Endothelial cell of umbilical vein (primary cell): ENCODE measurements at regions not wholly inside any gene's neighbourhood (a gene's known extent, or its start where the extent isn't known, plus 50 kb on each side); places are given as distances from the start of the nearest gene placed in this dataset.

Experiments
- BruUV-seq: library from RNA; stranded (reverse); fragments of 400-500 nt; replicated peaks from 2 replicates; lab custom pipeline; 2021; lab: Mats Ljungman, UMichigan
- CTCF ChIA-PET: fragments of 300-600, 350-600 bp; sonication (Branson Sonifier 250); formaldehyde crosslinking; loops from one replicate; lab custom pipeline; 2021; ENCODE audit warnings: antibody characterized with exemption, inconsistent platforms; lab: Charles Lee
- POLR2A ChIA-PET: fragments of 300-600, 350-600 bp; sonication (Branson Sonifier 250); formaldehyde crosslinking; loops from one replicate; lab custom pipeline; 2021; ENCODE audit warnings: antibody characterized with exemption, inconsistent platforms; lab: Charles Lee
- DNase-seq: peaks from one replicate; pipeline ENCODE4 v3.0.0-alpha.2; 2011; ENCODE audit warnings: low read depth, low spot score
- FAIRE-seq: peaks from 2 replicates; lab custom pipeline; 2011; peaks lifted over from hg19 to GRCh38; lab: Jason Lieb, UNC
- H2AFZ ChIP-seq: 2 replicates; pipeline ENCODE4 v1.6.0; 2012; ENCODE audit warnings: low read depth, low read length, control low read depth, inconsistent platforms
- H3K27ac ChIP-seq: 2 replicates; pipeline ENCODE4 v1.5.1; 2011; ENCODE audit warnings: low read depth, mild to moderate bottlenecking, control low read depth, low read length, moderate library complexity; ENCODE audit not compliant: insufficient read depth
- H3K27me3 ChIP-seq, 2 experiments: 2 replicates each; pipeline versions ENCODE4 v1.6.0 to v1.6.1; 2011; ENCODE audit warnings: low read length in 2 of 2, mixed read lengths in 1 of 2; ENCODE audit not compliant: control insufficient read depth in 2 of 2, insufficient read depth in 2 of 2
- H3K36me3 ChIP-seq, 2 experiments: 2 replicates in 1 of 2; 3 replicates in 1 of 2; pipeline ENCODE4 v1.5.1; 2011; ENCODE audit warnings: low read length in 2 of 2, mild to moderate bottlenecking in 1 of 2, moderate library complexity in 1 of 2; ENCODE audit not compliant: control insufficient read depth in 2 of 2, insufficient read depth in 2 of 2; ENCODE audit errors: extremely low read depth in 1 of 2
- H3K4me1 ChIP-seq: 3 replicates; pipeline ENCODE4 v1.5.1; 2011; ENCODE audit warnings: mild to moderate bottlenecking, low read length; ENCODE audit not compliant: control insufficient read depth, insufficient read depth; ENCODE audit errors: extremely low read depth
- H3K4me2 ChIP-seq: 2 replicates; pipeline ENCODE4 v1.6.1; 2011; ENCODE audit warnings: low read length, control low read depth, mixed read lengths; ENCODE audit not compliant: insufficient read depth
- H3K4me3 ChIP-seq, 3 experiments: fragments of 200-600 bp in 1 of 3; sonication (generic), shearing (Covaris generic) in 1 of 3; replicated peaks in 1 of 3; 2 replicates each; pipeline ENCODE4 v1.5.1; 2011 to 2016; ENCODE audit warnings: control low read depth in 3 of 3, low read length in 3 of 3, mild to moderate bottlenecking in 2 of 3, inconsistent platforms in 1 of 3, low read depth in 1 of 3, moderate library complexity in 1 of 3; ENCODE audit not compliant: insufficient read depth in 1 of 3
- H3K79me2 ChIP-seq: 2 replicates; pipeline ENCODE4 v1.6.0; 2012; ENCODE audit warnings: low read length, inconsistent platforms; ENCODE audit not compliant: control insufficient read depth, insufficient read depth
- H3K9ac ChIP-seq: replicated peaks from 2 replicates; pipeline ENCODE3; 2011; ENCODE audit warnings: low read length, control low read depth; ENCODE audit not compliant: insufficient read depth; ENCODE audit errors: extremely low read depth
- H3K9me1 ChIP-seq: replicated peaks from 3 replicates; pipeline ENCODE4 v1.6.0; 2011; ENCODE audit warnings: mild to moderate bottlenecking, low read length; ENCODE audit not compliant: control insufficient read depth, insufficient read depth; ENCODE audit errors: extremely low read depth
- H3K9me3 ChIP-seq: replicated peaks from 2 replicates; pipeline ENCODE4 v1.5.1; 2012; ENCODE audit warnings: low read length, inconsistent platforms; ENCODE audit not compliant: control insufficient read depth, insufficient read depth
- H4K20me1 ChIP-seq: replicated peaks from 2 replicates; pipeline ENCODE3; 2011; ENCODE audit warnings: mild to moderate bottlenecking, low read length; ENCODE audit not compliant: control insufficient read depth, insufficient read depth; ENCODE audit errors: extremely low read depth
- CTCF ChIP-seq, 2 donors: IDR thresholded peaks; 1 replicate in 1 of 2; 2 replicates in 1 of 2; pipeline ENCODE4 v1.5.1; 2011; ENCODE audit warnings: low read length in 2 of 2, mild to moderate bottlenecking in 2 of 2, moderate library complexity in 2 of 2, control low read depth in 1 of 2, inconsistent platforms in 1 of 2, low read depth in 1 of 2; ENCODE audit not compliant: insufficient read depth in 1 of 2; ENCODE audit errors: extremely low read depth in 1 of 2
- EZH2 ChIP-seq: IDR thresholded peaks from 2 replicates; pipeline ENCODE4 v1.6.1; 2012; ENCODE audit warnings: borderline replicate concordance, low read depth, mild to moderate bottlenecking, moderate library complexity, low read length, inconsistent platforms; ENCODE audit not compliant: severe bottlenecking
- FOS ChIP-seq: IDR thresholded peaks from 2 replicates; pipeline ENCODE4 v1.6.1; 2011; ENCODE audit warnings: mild to moderate bottlenecking, low read length, moderate library complexity, borderline replicate concordance; ENCODE audit not compliant: insufficient read depth
- GATA2 ChIP-seq: IDR thresholded peaks from 2 replicates; pipeline ENCODE4 v1.7.0; 2011; ENCODE audit warnings: low read depth, mild to moderate bottlenecking, moderate library complexity, mixed read lengths, low read length; ENCODE audit not compliant: insufficient read length, insufficient read depth
- JUN ChIP-seq: IDR thresholded peaks from 2 replicates; pipeline ENCODE4 v1.6.1; 2011; ENCODE audit warnings: borderline replicate concordance, low read depth; ENCODE audit not compliant: insufficient read length, insufficient read depth
- MAX ChIP-seq: IDR thresholded peaks from 2 replicates; pipeline ENCODE4 v1.6.1; 2011; ENCODE audit not compliant: insufficient read depth, insufficient read length
- MYC ChIP-seq: IDR thresholded peaks from one replicate; pipeline ENCODE4 v1.6.1; 2011; ENCODE audit warnings: mild to moderate bottlenecking, low read depth, low read length
- POLR2A ChIP-seq: IDR thresholded peaks from 2 replicates; pipeline ENCODE4 v1.6.1; 2012; ENCODE audit warnings: low read depth, mild to moderate bottlenecking, control low read depth, low read length
- POLR2AphosphoS5 ChIP-seq: IDR thresholded peaks from 2 replicates; pipeline ENCODE4 v1.6.1; 2012; ENCODE audit warnings: low read depth, mild to moderate bottlenecking, control low read depth, low read length, moderate library complexity; ENCODE audit not compliant: insufficient read depth
- dilution Hi-C: fragments of 300-500 bp; cut with MboI; formaldehyde crosslinking; loops from one replicate; pipeline ENCODE4 v1.15.0; 2019; ENCODE audit warnings: low sequenced_read_pairs; ENCODE audit not compliant: extremely low pct_ligation_motif_present
- intact Hi-C: fragments of 100-400 bp; cut with micrococcal nuclease; formaldehyde crosslinking; loops from one replicate; pipeline ENCODE4 v1.10.0; 2022

GRCh38 chr2:22500555-22500935 is 884.4 kb upstream of the KLHL29 start:
- Histone ChIP-seq H3K9me3 (peaks cover 2% of the 10 kb centered on the region), H3K4me3 (no peak overlapping the region), H3K79me2 (no peaks in the 10 kb centered on the region), H4K20me1 (no peaks in the 10 kb centered on the region), H3K4me2 (no peak overlapping the region), H3K27ac (no peak overlapping the region), H3K9ac (no peak overlapping the region), H3K4me1 (no peaks in the 10 kb centered on the region), H3K9me1 (no peaks in the 10 kb centered on the region), H3K27me3 (no peaks in the 10 kb centered on the region), H2AFZ (no peak overlapping the region), H3K36me3 (no peaks in the 10 kb centered on the region)
- no peak for TF ChIP-seq MYC
- TF ChIP-seq GATA2: no peak
- no peak for TF ChIP-seq POLR2AphosphoS5
- TF ChIP-seq JUN: no peak
- no peak for TF ChIP-seq CTCF (IDR thresholded peaks at IDR 0.05; ENCODE audit: extremely low read depth in 1 of 2, insufficient read depth in 1 of 2, low read depth in 1 of 2, low read length in 2 of 2)
- TF ChIP-seq MAX: no peak
- TF ChIP-seq FOS: no peak
- no peak for TF ChIP-seq EZH2
- no peak for TF ChIP-seq POLR2A
- no TSS peak for BruUV-seq
- intact Hi-C loops: no loop called here
- DNase-seq (no peak), FAIRE-seq (no peak)
- ChIA-PET CTCF (no interaction called here), POLR2A (no interaction called here)
- dilution Hi-C loops: no loop called here
